ENCODE measurements at regions not wholly inside any gene's neighbourhood (a gene's known extent, or its start where the extent isn't known, plus 50 kb on each side); places are given as distances from the start of the nearest gene placed in this dataset.

DNA sequence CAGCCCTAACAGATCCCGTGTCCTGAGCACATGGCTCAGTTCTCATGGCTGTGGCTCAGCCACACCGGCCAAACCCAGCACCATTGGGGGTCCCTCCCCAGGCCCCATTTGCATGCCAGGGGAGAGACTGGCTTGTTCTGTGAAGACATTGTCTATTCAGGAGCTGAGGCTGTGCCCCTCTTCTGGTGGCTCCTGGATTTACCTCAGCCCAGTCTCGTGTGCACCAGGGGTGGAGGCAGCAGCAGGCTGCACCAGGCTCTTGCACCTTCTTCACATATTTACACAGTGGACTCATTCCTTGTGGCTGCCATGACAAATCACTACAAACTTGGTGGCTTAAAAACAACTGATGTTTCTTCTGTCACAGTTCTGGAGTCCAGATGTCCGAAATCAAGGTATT is 92.4 kb upstream of the ITGA6 start:
- FAIRE-seq (no peak), DNase-seq (no peak)
- Histone ChIP-seq H3K9ac (ENCODE audit: low read length in 3 of 3) (no peak overlapping the region), H3K27ac (ENCODE audit: low read depth in 2 of 2, low read length in 2 of 2) (no peak overlapping the region), H3K9me3 (ENCODE audit: control insufficient read depth in 2 of 3, insufficient read depth in 1 of 3, low read length in 3 of 3) (no peaks in the 10 kb centered on the region), H3K4me1 (ENCODE audit: control insufficient read depth in 2 of 3, insufficient read depth in 2 of 3, low read depth in 1 of 3, low read length in 3 of 3) (peaks cover 0 to 10% (median 8%) of the 10 kb centered on the region in 3 donors), H3K27me3 (ENCODE audit: control insufficient read depth, insufficient read depth, low read length) (no peaks in the 10 kb centered on the region), H3K4me3 (ENCODE audit: low read length in 3 of 3) (no peak overlapping the region), H3K36me3 (ENCODE audit: control insufficient read depth in 2 of 3, insufficient read depth in 3 of 3, low read length in 3 of 3) (no peaks in the 10 kb centered on the region)
- TF ChIP-seq, protein P1, sequence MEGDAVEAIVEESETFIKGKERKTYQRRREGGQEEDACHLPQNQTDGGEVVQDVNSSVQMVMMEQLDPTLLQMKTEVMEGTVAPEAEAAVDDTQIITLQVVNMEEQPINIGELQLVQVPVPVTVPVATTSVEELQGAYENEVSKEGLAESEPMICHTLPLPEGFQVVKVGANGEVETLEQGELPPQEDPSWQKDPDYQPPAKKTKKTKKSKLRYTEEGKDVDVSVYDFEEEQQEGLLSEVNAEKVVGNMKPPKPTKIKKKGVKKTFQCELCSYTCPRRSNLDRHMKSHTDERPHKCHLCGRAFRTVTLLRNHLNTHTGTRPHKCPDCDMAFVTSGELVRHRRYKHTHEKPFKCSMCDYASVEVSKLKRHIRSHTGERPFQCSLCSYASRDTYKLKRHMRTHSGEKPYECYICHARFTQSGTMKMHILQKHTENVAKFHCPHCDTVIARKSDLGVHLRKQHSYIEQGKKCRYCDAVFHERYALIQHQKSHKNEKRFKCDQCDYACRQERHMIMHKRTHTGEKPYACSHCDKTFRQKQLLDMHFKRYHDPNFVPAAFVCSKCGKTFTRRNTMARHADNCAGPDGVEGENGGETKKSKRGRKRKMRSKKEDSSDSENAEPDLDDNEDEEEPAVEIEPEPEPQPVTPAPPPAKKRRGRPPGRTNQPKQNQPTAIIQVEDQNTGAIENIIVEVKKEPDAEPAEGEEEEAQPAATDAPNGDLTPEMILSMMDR (IDR thresholded peaks at IDR 0.05; ENCODE audit: borderline replicate concordance, extremely low read depth, insufficient read depth) = no peak
- intact Hi-C loops (cut with DNase I) = no loop called here

DNA sequence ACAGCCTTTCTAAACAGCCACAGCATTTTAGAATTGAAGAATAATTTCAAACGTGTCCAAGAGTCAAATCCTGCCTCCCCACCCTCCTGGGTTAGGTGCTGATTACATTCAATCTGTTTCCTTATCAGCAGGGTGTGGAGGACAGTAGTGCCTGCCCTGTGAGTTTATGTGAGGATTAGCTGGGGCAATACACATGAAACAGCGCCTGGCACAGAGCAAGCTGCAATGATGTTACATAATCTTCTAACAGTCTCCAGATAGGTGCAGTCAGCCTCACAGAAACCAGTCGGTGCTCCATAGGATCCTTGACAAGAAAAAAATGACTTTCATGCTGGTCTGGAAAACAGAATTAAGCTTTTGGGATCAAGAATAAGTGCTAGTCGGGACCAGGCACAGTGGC is 91.7 kb upstream of the ITGA6 start:
- Histone ChIP-seq H3K4me1 (ENCODE audit: control insufficient read depth in 2 of 3, insufficient read depth in 2 of 3, low read depth in 1 of 3, low read length in 3 of 3) (peaks cover 3 to 12% (median 8%) of the 10 kb centered on the region in 3 donors), H3K27me3 (ENCODE audit: control insufficient read depth, insufficient read depth, low read length) (no peaks in the 10 kb centered on the region), H3K4me3 (ENCODE audit: low read length in 3 of 3) (no peak overlapping the region), H3K36me3 (ENCODE audit: control insufficient read depth in 2 of 3, insufficient read depth in 3 of 3, low read length in 3 of 3) (no peaks in the 10 kb centered on the region), H3K9ac (ENCODE audit: low read length in 3 of 3) (no peak overlapping the region), H3K9me3 (ENCODE audit: control insufficient read depth in 2 of 3, insufficient read depth in 1 of 3, low read length in 3 of 3) (no peaks in the 10 kb centered on the region), H3K27ac (ENCODE audit: low read depth in 2 of 2, low read length in 2 of 2) (no peak overlapping the region)
- TF ChIP-seq, protein P1 (IDR thresholded peaks at IDR 0.05; ENCODE audit: borderline replicate concordance, extremely low read depth, insufficient read depth) = no peak
- no peak for DNase-seq
- FAIRE-seq = no peak
- intact Hi-C loops (cut with DNase I) = no loop called here

DNA sequence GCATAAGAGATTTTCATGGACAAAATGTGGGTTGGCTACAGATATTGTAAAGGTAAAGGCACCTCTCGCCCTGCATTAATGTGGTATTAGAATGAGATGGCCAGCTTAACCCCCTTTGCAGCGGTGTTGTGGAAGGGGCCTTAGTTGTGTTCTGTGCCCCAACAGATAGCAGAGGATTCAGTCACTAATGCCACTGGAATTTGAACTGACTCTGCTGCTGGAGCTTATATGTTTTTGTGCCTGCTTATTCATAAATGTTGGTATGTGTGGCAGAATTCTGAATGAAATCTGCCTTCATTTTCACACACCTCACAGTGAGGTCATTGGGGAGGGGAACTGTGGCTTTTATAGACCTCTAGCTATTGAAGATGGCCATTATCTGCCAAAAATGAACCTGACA is 90.7 kb upstream of the ITGA6 start:
- intact Hi-C loops (cut with DNase I) = no loop called here
- Histone ChIP-seq H3K4me3 (ENCODE audit: low read length in 3 of 3) (no peak overlapping the region), H3K36me3 (ENCODE audit: control insufficient read depth in 2 of 3, insufficient read depth in 3 of 3, low read length in 3 of 3) (no peaks in the 10 kb centered on the region), H3K27me3 (ENCODE audit: control insufficient read depth, insufficient read depth, low read length) (no peaks in the 10 kb centered on the region), H3K9ac (ENCODE audit: low read length in 3 of 3) (no peak overlapping the region), H3K27ac (ENCODE audit: low read depth in 2 of 2, low read length in 2 of 2) (no peak overlapping the region), H3K4me1 (ENCODE audit: control insufficient read depth in 2 of 3, insufficient read depth in 2 of 3, low read depth in 1 of 3, low read length in 3 of 3) (peaks cover 3 to 16% (median 8%) of the 10 kb centered on the region in 3 donors), H3K9me3 (ENCODE audit: control insufficient read depth in 2 of 3, insufficient read depth in 1 of 3, low read length in 3 of 3) (no peaks in the 10 kb centered on the region)
- DNase-seq (no peak), FAIRE-seq (no peak)
- TF ChIP-seq, protein P1 (IDR thresholded peaks at IDR 0.05; ENCODE audit: borderline replicate concordance, extremely low read depth, insufficient read depth) = no peak
